Mucosa of descending colon (tissue), 3 donors: ENCODE measurements at regions not wholly inside any gene's neighbourhood (a gene's known extent, or its start where the extent isn't known, plus 50 kb on each side); places are given as distances from the start of the nearest gene placed in this dataset.

Source experiments
- ATAC-seq: fragments of 200-7000 bp; cut with Tn5 transposase; one replicate; pipeline ENCODE4 v1.9.1; 2020; ENCODE audit warnings: mild to moderate bottlenecking, moderate library complexity
- DNase-seq, 3 donors: peaks; one replicate each; pipeline ENCODE4 v3.0.0-alpha.2; 2020
- H3K36me3 ChIP-seq: fragments of 200-600 bp; one replicate; pipeline ENCODE4 v1.8.0; 2021; ENCODE audit warnings: low read depth, mild to moderate bottlenecking
- H3K4me1 ChIP-seq: fragments of 200-600 bp; one replicate; pipeline ENCODE4 v1.8.0; 2021; ENCODE audit warnings: low read depth, mild to moderate bottlenecking
- H3K4me3 ChIP-seq: fragments of 200-600 bp; one replicate; pipeline ENCODE4 v1.8.0; 2021; ENCODE audit warnings: mild to moderate bottlenecking
- H3K9me3 ChIP-seq: fragments of 200-600 bp; one replicate; pipeline ENCODE4 v1.8.0; 2021; ENCODE audit warnings: mild to moderate bottlenecking
- intact Hi-C, 2 donors: fragments of 100-400 bp; cut with DNase I in 1 of 2; cut with micrococcal nuclease in 1 of 2; formaldehyde crosslinking; loops; one replicate each; pipeline versions ENCODE4 v1.11.0 to v1.11.1; 2022; cut with DNase I, micrococcal nuclease
- TF ChIP-seq, protein P1 (sequence below): fragments of 200-600 bp; IDR thresholded peaks from one replicate; pipeline ENCODE4 v1.8.0; 2022; ENCODE audit warnings: antibody characterized with exemption, mild to moderate bottlenecking
- donor health status: DM: no; HTN: no; CAD: no; lungs with moderate emphysema.
- donor health status: DM: no; HTN: no; CAD: no.
- donor health status: DM: no; HTN: yes; CAD: no.

DNA sequence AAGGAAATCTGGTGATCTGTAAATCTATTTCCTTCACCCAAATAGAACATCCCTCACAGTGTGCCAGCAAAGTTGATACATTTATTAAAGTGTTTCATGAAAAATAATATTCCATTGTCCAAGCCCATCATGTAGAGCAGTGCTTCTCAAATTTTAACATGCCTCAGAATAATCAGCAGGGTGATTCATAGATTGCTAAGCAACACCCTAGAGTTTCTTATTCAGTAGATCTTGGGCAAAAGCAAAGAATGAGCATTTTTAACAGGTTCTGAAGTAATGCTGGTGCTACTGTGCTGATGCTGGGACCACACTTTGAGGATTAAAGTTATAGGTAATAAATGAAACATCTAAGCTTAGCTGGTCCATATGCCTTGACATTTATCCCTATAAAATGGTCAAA, 210.5 kb downstream of the ZIC4 start:
- Histone ChIP-seq H3K36me3 (no peaks in the 10 kb centered on the region), H3K4me3 (no peak overlapping the region), H3K9me3 (no peaks in the 10 kb centered on the region), H3K4me1 (no peaks in the 10 kb centered on the region)
- ATAC-seq: no peak
- DNase-seq: no peak
- TF ChIP-seq, protein P1, sequence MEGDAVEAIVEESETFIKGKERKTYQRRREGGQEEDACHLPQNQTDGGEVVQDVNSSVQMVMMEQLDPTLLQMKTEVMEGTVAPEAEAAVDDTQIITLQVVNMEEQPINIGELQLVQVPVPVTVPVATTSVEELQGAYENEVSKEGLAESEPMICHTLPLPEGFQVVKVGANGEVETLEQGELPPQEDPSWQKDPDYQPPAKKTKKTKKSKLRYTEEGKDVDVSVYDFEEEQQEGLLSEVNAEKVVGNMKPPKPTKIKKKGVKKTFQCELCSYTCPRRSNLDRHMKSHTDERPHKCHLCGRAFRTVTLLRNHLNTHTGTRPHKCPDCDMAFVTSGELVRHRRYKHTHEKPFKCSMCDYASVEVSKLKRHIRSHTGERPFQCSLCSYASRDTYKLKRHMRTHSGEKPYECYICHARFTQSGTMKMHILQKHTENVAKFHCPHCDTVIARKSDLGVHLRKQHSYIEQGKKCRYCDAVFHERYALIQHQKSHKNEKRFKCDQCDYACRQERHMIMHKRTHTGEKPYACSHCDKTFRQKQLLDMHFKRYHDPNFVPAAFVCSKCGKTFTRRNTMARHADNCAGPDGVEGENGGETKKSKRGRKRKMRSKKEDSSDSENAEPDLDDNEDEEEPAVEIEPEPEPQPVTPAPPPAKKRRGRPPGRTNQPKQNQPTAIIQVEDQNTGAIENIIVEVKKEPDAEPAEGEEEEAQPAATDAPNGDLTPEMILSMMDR: no peak
- intact Hi-C loops: loop anchor here in 1 of 2 donors (10.0 kb wide), 1 partner anchor 451 kb away; no protein-coding TSS in a partner anchor

DNA sequence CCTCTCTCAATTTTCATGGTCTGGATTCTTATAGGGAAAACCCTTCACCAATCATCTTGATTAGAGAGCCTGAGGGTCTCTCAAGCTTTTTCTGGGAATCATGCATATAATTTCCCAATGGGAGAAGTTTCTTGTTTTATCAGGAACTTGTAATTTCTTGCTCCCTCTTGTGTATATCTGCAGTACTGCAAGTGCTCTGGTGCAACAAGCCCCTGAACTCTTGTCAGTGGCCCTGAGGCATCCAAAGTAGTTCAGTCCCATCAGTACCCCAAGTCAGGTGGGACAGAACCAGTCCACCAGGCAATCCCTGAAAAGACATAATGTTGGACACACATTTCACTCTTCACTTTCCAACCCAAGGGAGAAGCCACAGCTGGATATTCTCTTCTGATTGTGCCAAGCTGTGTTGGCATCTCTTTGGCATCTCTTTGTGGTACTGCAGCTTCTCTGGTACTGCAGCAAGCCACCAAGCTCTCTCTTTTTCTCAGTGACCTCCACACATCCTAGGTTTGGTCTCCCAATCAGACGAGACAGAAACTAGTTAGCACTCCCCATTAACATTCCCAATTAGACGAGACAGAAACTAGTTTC, 214.5 kb downstream of the ZIC4 start:
- no peaks in the 10 kb centered on the region for H3K36me3 ChIP-seq
- ATAC-seq (peak; percentile 29), DNase-seq (peak in 1 of 3 donors; percentile 49)
- intact Hi-C loops: loop anchor here in 1 of 2 donors (10.0 kb wide), 1 partner anchor 447 kb away; no protein-coding TSS in a partner anchor
- no peak overlapping the region for H3K4me3 ChIP-seq
- H3K9me3 ChIP-seq: no peaks in the 10 kb centered on the region
- H3K4me1 ChIP-seq: no peaks in the 10 kb centered on the region
- TF ChIP-seq, protein P1: peak; percentile 36

DNA sequence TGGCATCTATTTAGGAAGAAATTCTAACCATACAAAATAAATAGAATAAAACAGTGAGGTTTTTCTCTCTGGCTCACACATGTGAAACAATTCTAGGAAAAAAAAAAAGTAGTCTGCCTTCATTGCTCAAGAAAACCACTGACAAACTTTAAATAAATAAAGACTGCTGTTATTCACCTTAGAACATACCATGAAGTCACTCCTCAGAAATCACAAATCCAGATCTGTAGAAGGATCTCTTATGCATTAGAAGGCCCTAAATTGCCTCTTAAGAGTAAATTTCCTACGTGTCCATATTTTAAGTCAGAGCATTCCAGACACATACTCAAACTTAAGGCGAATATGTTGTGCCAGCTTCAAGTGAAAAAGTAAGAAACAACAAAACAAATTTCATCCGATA, 217.3 kb downstream of the ZIC4 start:
- no peak overlapping the region for H3K4me3 ChIP-seq
- H3K9me3 ChIP-seq: no peaks in the 10 kb centered on the region
- intact Hi-C loops: no loop called here
- no peaks in the 10 kb centered on the region for H3K4me1 ChIP-seq
- no peak for ATAC-seq
- DNase-seq: no peak
- TF ChIP-seq, protein P1: no peak
- H3K36me3 ChIP-seq: no peaks in the 10 kb centered on the region

DNA sequence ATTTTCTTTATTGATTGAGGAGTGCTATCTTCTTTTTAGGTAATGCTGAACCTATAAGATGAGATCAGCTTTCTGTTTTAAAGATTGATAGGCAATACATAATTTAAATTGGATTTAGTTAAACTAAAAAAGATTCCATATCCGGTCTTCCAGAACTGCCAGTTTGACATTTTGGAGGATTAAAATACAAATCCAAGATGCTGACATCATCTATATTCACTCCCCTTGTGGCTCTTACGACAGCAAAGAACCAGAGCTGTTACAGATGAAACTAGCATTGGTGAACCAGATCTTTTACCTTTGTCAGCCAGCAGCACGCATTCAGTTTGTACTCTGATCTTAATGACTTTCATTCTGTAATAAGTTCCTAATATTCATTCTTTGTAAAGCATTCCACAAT, 218.7 kb downstream of the ZIC4 start:
- Histone ChIP-seq H3K9me3 (no peaks in the 10 kb centered on the region), H3K4me3 (no peak overlapping the region), H3K36me3 (no peaks in the 10 kb centered on the region), H3K4me1 (no peaks in the 10 kb centered on the region)
- intact Hi-C loops: no loop called here
- no peak for ATAC-seq
- no peak for DNase-seq
- TF ChIP-seq, protein P1: no peak

DNA sequence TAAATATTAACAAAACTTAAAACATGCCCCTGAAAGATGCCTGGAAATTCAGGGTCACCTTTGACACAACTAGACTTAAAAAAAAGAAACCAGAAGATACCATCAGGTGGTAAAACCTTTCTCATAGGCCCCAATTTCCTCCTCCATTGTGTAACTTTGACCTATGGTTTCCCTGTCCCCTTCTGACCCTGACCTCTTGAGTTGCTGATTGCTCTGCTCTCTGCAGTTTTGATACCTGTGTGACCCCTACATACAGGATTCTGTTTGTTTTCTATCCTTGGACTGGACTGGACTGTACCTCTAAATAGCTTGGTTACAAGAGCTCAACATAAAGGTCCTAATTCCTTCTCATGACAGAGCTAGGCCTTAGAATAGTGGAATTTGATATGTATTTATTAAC, 220.6 kb downstream of the ZIC4 start:
- TF ChIP-seq, protein P1: no peak
- no peaks in the 10 kb centered on the region for H3K36me3 ChIP-seq
- H3K4me3 ChIP-seq: no peak overlapping the region
- ATAC-seq (no peak), DNase-seq (no peak)
- intact Hi-C loops: no loop called here
- no peaks in the 10 kb centered on the region for H3K9me3 ChIP-seq
- H3K4me1 ChIP-seq: no peaks in the 10 kb centered on the region

DNA sequence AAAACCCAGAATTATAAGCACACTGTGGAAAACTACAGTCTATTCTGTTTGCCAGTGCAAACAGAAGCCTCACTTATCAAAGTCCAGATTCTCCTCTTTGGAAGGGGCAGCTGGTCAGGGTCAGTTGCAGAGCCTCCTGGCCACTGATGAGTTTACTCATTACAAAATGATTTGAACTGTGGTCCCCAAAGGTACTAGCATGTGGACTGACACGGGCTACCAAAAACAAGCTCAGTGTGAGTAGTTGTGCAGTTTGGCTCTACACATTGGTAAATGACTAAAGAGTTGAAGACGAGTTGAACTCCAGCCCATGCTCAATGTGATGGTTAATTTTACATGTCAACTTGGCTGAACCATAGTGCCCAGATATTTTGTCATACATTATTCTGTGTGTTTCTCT, 221.5 kb downstream of the ZIC4 start:
- ATAC-seq: no peak
- Histone ChIP-seq H3K4me3 (no peak overlapping the region), H3K36me3 (no peaks in the 10 kb centered on the region), H3K9me3 (no peaks in the 10 kb centered on the region), H3K4me1 (no peaks in the 10 kb centered on the region)
- intact Hi-C loops: no loop called here
- TF ChIP-seq, protein P1: no peak
- no peak for DNase-seq
